DND-41 (cell line): ENCODE measurements at regions not wholly inside any gene's neighbourhood (a gene's known extent, or its start where the extent isn't known, plus 50 kb on each side); places are given as distances from the start of the nearest gene placed in this dataset.
"Not testable (repeated sequence)": the region's sequence is repeated elsewhere in the genome, so short reads cannot be mapped to it uniquely, and the experiment has no call there.

Experiments
- ATAC-seq: fragments of 200-7000 bp; cut with Tn5 transposase; 3 replicates; pipeline ENCODE4 v1.9.1; 2021; ENCODE audit warnings: low read depth; ENCODE audit not compliant: insufficient read depth
- DNase-seq: peaks from one replicate; pipeline ENCODE4 v3.0.0-alpha.2; 2020
- H2AFZ ChIP-seq: 2 replicates; pipeline ENCODE4 v1.6.0; 2012; ENCODE audit warnings: low read depth, low read length
- H3K27ac ChIP-seq: 2 replicates; pipeline ENCODE4 v1.5.1; 2012; ENCODE audit warnings: low read length, inconsistent platforms
- H3K27me3 ChIP-seq: fragments of 200-600 bp; sonication (generic); 2 replicates; pipeline ENCODE4 v1.6.0; 2012; ENCODE audit warnings: low read length, mild to moderate bottlenecking, inconsistent platforms; ENCODE audit not compliant: insufficient read depth, poor library complexity
- H3K36me3 ChIP-seq: 2 replicates; pipeline ENCODE4 v1.5.1; 2012; ENCODE audit warnings: low read length, inconsistent platforms; ENCODE audit not compliant: insufficient read depth
- H3K4me1 ChIP-seq: 2 replicates; pipeline ENCODE4 v1.5.1; 2012; ENCODE audit warnings: mild to moderate bottlenecking, low read length; ENCODE audit not compliant: insufficient read depth
- H3K4me2 ChIP-seq: 2 replicates; pipeline ENCODE4 v1.6.0; 2012; ENCODE audit warnings: mild to moderate bottlenecking, moderate library complexity, low read length, inconsistent platforms; ENCODE audit not compliant: insufficient read depth
- H3K4me3 ChIP-seq, 2 experiments: fragments of 200-600 bp in 1 of 2; shearing (Covaris generic) in 1 of 2; 2 replicates each; pipeline ENCODE4 v1.5.1; 2012 to 2016; ENCODE audit warnings: inconsistent platforms in 2 of 2, low read length in 2 of 2, mild to moderate bottlenecking in 2 of 2, low read depth in 1 of 2, moderate library complexity in 1 of 2
- H3K79me2 ChIP-seq: 2 replicates; pipeline ENCODE4 v1.6.0; 2012; ENCODE audit warnings: low read length, inconsistent platforms; ENCODE audit not compliant: insufficient read depth
- H3K9ac ChIP-seq: 2 replicates; pipeline ENCODE4 v1.6.0; 2012; ENCODE audit warnings: low read depth, mild to moderate bottlenecking, inconsistent platforms, low read length, moderate library complexity
- H3K9me3 ChIP-seq: 2 replicates; pipeline ENCODE4 v1.5.1; 2012; ENCODE audit warnings: low read length, moderate library complexity, mild to moderate bottlenecking, inconsistent platforms; ENCODE audit not compliant: insufficient read depth, severe bottlenecking
- H4K20me1 ChIP-seq: 2 replicates; pipeline ENCODE4 v1.6.0; 2012; ENCODE audit warnings: low read length; ENCODE audit not compliant: insufficient read depth
- CTCF ChIP-seq: IDR thresholded peaks from 2 replicates; pipeline ENCODE4 v1.5.1; 2012; ENCODE audit warnings: borderline replicate concordance, low read length, moderate library complexity, mild to moderate bottlenecking; ENCODE audit not compliant: poor library complexity, severe bottlenecking; ENCODE audit errors: extremely low read depth
- EZH2 ChIP-seq: IDR thresholded peaks from 3 replicates; pipeline ENCODE4 v1.6.1; 2012; ENCODE audit warnings: borderline replicate concordance, low read depth, mild to moderate bottlenecking, moderate library complexity, low read length, inconsistent platforms; ENCODE audit not compliant: severe bottlenecking

GRCh38 chr5:165407352-165407751 is 1901.9 kb downstream of the MAT2B start:
- no peaks in the 10 kb centered on the region for H3K79me2 ChIP-seq
- no peak overlapping the region for H3K9ac ChIP-seq
- DNase-seq (no peak), ATAC-seq (no peak)
- H3K9me3 ChIP-seq, result no peaks in the 10 kb centered on the region
- H3K4me1 ChIP-seq, result no peaks in the 10 kb centered on the region
- no peak overlapping the region for H3K4me2 ChIP-seq
- H3K27me3 ChIP-seq, result no peaks in the 10 kb centered on the region
- no peaks in the 10 kb centered on the region for H3K36me3 ChIP-seq
- H2AFZ ChIP-seq, result no peak overlapping the region
- H3K27ac ChIP-seq, result no peak overlapping the region
- H4K20me1 ChIP-seq, result no peaks in the 10 kb centered on the region
- no peak overlapping the region for H3K4me3 ChIP-seq
- TF ChIP-seq EZH2 (no peak), CTCF (no peak)

- H3K79me2 ChIP-seq, result no peaks in the 10 kb centered on the region
- no peak overlapping the region for H3K9ac ChIP-seq
- no peaks in the 10 kb centered on the region for H3K4me1 ChIP-seq
- H3K36me3 ChIP-seq, result no peaks in the 10 kb centered on the region
- no peaks in the 10 kb centered on the region for H3K27me3 ChIP-seq
- H2AFZ ChIP-seq, result no peak overlapping the region
- no peak overlapping the region for H3K27ac ChIP-seq
- no peak for TF ChIP-seq EZH2
- no peak for TF ChIP-seq CTCF
- DNase-seq, result no peak
- ATAC-seq, result no peak
- H3K4me2 ChIP-seq, result no peak overlapping the region
- no peaks in the 10 kb centered on the region for H4K20me1 ChIP-seq
- no peak overlapping the region for H3K4me3 ChIP-seq
- H3K9me3 ChIP-seq, result no peaks in the 10 kb centered on the region
Measured at GRCh38 chr5:165410476-165410875, 1905.1 kb downstream of the MAT2B start.

GRCh38 chr5:165411532-165411931 is 1906.1 kb downstream of the MAT2B start:
- not testable (repeated sequence) for H3K27me3 ChIP-seq, H3K9ac ChIP-seq, H3K4me3 ChIP-seq, ATAC-seq, H3K9me3 ChIP-seq, H3K4me2 ChIP-seq, H3K4me1 ChIP-seq, H3K36me3 ChIP-seq, H4K20me1 ChIP-seq, H3K27ac ChIP-seq, DNase-seq, H3K79me2 ChIP-seq, H2AFZ ChIP-seq

- Histone ChIP-seq H4K20me1 (no peaks in the 10 kb centered on the region), H3K79me2 (no peaks in the 10 kb centered on the region), H3K4me3 (no peak overlapping the region), H2AFZ (no peak overlapping the region), H3K4me1 (no peaks in the 10 kb centered on the region), H3K27ac (no peak overlapping the region), H3K9me3 (no peaks in the 10 kb centered on the region), H3K9ac (no peak overlapping the region), H3K27me3 (no peaks in the 10 kb centered on the region), H3K4me2 (no peak overlapping the region), H3K36me3 (no peaks in the 10 kb centered on the region)
- no peak for TF ChIP-seq EZH2
- TF ChIP-seq CTCF, result no peak
- ATAC-seq (no peak), DNase-seq (no peak)
Measured at GRCh38 chr5:165420493-165420892, 1915.1 kb downstream of the MAT2B start.
